ENCODE measurements at regions not wholly inside any gene's neighbourhood (a gene's known extent, or its start where the extent isn't known, plus 50 kb on each side); places are given as distances from the start of the nearest gene placed in this dataset.

DNA sequence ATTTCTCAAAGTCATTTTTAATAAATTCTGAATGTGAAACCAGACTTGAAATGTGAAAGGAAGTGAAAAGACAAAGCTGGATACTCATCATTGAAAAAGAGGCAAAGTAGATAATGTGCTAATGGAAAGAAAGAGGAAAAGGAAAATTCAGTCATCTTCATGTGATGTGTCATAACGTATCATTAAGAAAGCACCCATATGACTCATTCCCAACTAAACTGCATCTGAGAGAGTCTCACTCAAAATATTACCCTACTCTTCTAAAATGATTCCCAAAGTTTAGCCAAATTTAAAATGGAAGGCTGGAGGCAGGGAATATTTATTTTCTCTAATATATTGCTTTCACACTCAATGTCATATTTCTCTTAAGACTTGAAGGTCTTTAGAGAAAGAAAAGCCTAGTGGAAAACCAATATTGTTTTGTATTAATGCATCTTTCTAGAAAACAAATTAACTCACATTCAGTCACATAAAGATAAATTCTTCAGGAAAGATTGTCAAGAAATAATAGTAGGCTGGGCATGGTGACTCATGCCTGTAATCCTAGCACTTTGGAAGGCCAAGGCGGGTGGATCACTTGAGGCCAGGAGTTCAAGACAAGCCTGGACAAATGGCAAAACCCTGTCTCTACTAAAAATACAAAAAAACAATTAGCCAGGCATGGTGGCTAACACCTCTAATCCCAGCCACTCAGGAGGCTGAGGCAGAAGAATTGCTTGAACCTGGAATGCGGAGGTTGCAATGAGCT is 129.9 kb downstream of the SLC30A10 start:
- FAIRE-seq: no peak

DNA sequence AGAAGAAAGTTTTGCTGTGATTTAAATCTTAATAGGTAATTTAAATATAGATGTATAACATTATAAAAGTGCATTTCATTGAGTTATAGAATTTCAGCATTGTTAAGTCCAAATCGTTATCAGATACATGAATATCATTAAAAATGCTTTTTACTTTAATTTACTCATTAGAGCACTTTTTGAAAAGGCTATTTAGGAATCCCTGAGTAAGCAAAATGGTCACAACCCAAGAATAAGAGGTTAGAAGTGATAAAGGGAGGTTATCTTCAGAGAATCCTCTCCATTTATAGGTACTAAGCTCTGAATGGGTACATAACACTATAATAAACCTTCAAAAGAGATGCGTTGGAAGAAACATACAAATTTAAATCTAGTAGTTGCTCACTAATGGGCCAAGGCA is 130.7 kb downstream of the SLC30A10 start:
- FAIRE-seq: no peak

DNA sequence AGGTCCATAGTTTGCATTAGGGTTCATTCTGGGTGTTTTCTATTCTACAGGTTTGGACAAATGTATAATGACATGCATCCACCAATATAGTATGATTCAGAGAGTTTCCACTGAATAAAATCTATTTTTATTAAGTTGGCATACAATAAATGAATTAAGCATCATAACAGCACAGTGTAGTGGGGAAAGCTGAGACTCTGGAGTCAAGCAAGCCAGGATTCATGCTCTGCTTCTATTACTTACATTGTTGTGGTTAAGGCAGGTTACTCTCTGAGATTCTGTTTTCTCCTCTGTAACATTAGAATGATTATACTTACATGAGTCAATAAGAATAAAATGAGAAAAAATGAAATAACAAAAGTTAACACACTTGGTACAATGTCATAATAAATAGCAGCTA is 131.3 kb downstream of the SLC30A10 start:
- FAIRE-seq: no peak

DNA sequence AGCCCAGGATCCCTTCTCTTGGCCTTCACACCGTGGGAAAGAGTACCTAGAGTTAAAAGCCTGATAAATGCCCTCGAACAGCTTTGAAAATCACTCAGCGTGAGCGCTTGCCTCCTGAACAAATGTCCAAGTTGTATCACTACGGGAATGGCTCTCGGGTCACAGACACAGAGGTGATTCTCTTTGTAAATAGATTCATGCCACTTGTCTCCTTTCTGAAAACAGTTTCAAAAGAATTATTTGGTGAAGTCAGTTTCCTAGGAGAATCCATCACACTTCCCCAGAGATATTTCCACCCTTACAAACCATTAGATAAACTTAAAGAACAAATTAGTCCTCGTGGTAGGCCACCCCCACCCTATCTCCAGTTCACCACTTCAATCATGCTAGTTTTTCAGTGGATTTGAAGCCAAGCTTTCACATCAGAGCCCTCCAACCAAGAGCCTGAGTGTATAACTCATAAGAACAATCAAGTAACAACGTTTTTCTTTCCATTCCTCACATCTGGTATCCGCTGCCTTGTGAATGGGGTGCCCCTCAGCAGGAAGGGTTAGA is 132.9 kb downstream of the SLC30A10 start:
- FAIRE-seq: no peak

DNA sequence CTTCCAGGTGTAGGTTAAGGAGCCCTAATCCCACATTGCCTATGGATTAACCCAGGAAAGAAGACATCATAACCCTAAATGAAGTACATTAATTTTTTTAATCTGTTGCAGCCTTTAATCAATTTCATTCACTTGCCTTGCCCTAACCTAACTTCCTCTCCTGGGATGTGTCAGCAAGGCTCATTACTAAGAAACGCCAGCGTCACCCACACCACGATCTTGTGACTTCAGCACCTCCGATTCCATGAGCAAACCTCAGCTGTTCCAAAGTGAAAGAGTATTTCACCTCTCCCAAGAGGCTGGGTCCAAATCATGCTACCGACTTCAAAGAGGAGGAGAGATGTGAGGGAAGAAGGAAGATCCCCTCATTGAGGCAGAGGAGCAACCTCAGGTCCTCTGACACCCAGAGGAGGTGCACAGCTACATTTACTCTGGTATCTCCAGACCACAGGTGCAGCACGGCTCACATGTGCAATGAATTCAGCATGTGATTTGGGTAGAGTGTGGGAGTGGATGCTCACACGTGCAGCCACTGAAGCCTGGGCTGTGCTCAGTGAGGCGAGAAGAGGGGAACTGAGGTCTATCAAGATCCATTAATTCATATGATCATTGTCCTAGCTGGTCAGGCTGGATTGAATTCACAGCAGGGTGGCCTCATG is 134.1 kb downstream of the SLC30A10 start:
- no peak for FAIRE-seq

DNA sequence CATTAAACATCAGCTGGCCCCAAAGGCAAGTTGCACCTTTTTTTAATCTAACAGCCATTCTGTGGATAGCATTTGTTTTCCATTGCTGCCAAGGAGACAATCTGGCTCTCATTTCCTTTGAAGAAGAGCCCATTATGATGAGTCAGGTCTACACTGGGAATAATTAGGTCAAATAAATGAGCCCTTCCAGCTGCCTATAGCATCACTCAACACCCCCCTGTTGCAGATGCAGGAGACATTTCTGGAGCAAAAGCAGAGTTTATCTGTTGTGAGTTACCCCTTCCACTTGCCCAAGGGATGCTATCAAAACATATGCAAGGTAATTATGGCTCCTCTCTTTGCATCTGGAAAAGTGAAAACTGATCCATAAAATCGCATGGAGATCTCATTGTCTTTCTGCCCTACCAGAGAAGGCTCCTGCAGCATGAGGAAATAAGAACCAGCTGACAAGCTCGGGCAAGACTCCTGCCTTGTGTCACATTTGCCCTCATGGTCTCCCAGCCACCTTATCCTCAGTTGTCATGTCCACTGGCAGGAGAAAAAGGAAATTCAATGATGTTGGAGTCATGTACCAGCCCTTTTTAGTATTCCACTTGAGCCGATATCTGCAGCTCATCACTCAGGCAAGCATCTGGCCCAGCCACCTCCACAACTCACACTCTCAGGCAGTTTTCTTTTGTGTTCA is 135.9 kb downstream of the SLC30A10 start:
- FAIRE-seq: no peak

DNA sequence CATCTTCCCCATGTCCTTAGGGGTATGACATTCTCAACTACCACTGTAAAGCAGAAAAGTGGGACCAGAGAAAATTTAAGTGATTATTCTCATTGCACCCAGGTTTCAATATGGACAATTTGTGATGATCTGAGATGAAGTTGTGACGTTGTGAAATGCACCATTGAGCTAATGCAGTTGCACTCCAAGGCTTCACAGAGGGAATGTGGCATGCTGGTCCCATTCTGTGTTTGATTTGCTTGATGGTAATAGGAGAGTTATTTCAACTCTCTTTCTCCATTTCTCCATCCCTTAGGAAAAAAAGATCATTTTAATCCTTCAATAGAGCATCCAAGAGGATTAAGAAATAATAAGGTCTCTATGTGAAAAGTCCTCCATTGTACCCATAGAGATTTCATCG is 136.6 kb downstream of the SLC30A10 start:
- no peak for FAIRE-seq

DNA sequence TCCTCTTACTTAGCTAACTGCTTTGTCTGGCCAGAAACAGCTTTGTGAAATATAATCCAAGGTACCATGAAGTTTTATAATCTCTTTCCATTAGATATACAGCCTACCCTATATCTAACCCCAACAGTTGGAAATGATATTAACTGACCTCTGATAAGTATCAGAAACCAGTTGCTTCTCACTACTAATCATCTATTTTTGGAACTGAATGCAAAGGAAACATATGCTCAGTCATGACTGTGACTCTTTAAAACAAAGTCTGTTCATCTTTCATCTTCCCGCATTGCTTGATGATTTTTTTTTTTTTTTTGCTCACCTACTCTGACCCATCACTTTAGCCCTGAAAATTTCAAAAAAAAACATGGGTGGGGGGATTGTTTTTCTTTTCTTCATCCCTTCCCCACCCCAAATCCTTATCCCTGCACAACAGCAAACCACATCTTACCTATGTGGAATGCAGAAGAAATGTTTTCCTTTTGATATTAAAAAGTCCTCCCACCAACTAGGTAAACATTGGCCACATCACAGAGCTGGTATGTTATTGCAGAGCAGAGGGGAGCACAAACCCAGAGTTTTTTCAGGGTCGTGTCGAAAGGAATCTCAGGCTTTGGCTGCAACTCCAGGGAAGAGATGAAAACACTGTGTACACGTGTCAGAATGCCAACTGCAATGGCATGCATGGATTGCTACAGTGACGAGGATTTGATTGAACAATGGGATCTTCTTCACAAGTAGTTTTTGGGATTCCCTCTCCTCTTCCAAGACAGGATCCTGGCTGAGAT is 137.3 kb downstream of the SLC30A10 start:
- FAIRE-seq: no peak

DNA sequence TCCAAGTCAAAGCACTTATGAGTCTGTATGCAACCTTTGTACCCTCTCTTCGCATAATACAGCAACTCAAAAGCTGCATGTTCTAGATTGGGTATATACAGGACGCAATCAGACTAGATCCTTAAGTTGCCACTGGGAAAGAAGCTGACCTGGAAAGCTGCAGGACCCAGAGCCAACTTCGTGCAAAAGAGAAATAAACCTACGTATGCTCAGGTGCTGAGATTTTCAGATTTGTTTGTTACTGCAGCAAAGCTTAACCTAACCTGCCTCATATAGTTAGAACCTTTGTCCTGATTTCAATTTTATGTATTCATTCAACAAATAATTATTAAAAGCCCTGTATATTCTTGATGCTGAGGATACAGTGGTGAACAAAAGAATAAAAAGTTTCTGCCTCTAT is 139.7 kb downstream of the SLC30A10 start:
- no peak for FAIRE-seq

DNA sequence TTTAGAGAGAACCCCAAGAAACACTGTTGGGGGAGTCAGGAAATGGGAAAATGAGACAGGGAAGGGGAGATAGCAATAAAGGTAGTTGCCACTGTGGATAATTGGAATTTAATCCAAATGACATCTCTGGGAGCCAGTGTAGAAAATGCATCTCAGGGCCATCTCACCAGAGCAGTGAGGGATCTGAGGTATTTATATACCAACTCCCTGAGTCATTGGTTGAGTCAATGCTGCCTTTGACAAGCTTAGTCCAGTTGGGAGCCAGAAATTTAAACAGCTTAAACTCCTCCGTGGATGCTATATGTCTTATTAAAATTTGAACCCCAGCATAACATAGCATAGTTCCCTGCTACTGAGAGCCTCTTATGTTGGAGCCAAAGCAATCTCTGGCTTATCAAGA is 140.3 kb downstream of the SLC30A10 start:
- FAIRE-seq: no peak

DNA sequence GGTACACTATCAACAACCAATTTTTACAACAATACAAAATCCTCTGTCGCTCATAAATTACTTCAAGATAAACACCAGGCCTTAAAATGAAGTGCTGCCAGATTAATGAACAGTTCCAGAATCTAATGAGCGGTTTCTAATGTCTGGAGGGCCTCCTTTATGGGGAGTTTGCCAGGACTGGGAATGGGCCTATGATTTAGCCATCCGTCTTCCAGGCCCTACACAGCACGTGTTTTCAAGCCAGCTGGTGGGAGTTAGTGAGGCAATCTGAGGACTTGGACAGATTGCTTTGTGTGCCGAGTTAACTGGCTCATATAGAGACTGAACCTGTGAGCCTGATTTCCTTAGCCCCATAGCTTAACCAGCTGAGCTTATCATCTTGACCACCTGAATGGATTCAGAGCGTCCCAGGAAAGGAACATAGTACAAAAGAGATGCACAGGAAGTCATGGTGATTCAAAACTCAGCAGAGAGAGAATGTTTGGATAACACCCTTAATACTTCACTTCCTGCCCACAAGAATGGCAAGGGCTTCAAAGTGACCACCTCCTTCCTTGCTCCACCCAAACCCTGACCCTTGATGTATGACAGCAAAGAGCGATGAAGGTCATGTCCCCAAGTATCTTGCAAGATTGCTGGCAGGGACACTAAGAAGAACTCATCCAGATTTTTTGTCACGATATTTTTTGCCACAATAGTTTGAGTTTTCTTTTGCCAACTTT is 143.5 kb downstream of the SLC30A10 start:
- FAIRE-seq: no peak

DNA sequence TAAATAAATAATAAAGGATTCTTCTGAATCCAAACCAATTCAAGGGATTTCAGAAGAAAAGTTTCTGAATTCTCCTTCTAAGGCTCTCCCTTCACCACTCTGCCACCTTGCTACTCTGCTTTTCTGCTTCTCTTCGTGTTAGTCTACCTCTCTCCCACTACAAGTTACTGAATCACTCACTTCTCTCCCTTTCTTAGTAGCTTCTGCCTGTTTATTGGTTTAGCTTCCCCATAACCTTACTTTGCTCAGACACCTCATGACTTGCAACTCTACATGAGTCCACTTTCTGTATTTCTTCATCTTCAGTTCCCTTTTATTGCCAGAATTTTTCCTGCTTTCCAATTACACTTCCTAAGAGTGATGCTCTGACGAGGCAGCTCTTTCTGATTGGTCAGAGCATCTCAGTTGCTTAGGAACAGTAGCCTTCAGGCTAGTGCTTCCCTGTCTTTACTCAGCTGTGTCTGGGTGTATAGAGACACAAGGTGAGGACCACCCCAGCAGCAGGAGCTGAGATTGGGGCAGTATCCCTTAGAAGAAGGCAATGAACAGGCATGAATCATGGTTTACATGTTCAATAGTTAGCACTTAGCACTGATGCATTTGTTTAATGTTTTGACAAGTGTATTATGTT is 144.6 kb downstream of the SLC30A10 start:
- FAIRE-seq: no peak

DNA sequence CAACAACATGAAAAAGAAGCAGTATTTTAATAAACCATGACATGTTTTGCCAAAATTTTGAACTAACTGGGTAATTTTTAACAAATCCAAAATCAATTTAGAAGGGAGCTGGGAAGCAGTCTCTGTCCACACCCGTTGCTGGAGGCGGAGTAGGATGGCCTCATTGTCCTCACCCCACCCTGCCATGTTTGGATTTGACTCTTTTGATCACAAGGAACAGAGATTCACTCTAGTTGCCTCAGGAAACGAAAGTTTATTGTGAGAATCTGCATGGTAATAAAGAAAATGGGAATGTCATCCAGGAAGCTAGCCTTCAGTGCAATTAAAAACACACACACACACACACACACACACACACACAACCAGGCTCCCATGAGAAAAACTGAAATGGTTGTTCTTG is 145.4 kb downstream of the SLC30A10 start:
- no peak for FAIRE-seq

DNA sequence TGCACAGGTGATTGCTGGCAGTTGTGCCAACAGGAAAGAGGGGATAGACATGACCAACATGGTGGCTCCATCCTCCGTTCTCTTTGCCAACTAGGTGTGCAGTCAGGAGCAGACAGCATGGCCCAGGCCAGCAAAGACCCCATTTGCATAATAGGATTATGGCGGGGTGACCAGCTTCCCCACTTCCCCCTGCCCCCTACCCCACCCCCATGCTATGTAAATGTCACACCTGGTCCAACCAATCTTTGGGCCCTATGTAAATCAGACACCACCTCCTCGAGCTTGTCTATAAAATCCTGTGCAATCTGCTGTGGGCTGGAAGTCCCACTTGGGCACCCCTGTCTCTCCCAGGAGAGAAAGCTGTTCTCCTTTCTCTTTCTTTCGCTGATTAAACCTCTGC is 146.0 kb downstream of the SLC30A10 start:
- FAIRE-seq: no peak

DNA sequence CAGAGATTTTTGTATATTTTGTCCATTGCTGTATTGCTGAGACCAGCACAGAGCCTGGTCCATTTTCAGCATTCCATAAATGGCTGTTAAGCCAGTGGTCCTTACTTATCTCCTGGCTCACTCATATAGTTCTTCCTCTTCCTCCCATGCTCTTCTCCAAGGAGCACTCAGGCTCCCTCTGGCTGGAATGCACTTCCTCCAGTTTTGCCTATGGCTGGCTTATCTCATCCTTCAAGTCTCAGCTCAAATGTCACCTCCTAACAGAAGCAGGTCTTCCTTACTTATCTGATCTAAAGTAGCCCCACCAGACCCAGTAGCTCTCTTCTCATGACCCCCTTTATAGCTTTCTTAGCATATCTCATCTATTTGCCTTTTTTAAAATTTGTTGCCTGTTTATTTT is 146.9 kb downstream of the SLC30A10 start:
- FAIRE-seq: no peak

DNA sequence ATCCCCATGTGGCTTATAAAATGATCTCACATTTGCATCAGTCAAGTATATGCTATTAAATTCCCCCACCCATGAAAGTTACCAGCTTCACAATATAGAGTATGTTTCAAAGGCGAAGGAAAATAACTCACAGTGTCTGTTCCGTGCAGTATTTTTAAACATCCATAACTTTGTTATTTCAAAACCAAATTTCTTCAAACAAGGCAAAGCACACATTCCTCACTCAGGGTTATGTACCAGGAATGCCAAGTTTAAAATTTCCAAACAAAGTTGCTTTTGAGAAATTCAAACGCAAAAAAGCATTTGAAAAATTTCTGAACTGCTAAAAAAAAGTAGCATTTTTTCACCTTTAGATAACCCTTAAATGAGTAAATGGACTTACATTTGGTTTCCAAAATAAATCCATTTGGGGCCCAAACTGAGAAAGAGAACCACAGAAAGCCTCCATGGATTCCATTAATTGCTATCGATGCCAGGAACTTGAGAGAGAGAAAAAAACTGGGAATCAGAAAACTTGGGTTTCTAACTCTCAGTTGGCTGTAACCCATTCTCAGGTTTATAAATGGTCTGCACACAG is 149.5 kb downstream of the SLC30A10 start:
- FAIRE-seq: no peak

DNA sequence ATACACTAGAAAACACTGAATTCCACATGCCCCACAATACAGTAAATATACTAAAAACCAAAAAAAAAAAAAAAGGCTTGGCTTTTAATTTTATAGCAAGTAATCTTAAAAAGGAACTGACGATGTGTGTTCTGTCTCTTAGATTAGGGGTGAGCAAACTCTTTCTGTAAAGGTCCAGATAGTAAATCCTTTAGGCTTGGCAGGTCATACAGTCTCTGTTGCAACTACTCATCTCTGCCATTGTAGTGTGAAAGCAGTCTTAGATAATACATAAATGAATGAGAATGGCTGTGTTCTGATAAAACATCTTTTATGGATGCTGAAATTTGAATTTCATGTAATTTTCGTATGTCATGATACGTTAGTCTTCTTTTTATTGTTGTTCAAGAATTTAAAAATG is 150.2 kb downstream of the SLC30A10 start:
- no peak for FAIRE-seq

DNA sequence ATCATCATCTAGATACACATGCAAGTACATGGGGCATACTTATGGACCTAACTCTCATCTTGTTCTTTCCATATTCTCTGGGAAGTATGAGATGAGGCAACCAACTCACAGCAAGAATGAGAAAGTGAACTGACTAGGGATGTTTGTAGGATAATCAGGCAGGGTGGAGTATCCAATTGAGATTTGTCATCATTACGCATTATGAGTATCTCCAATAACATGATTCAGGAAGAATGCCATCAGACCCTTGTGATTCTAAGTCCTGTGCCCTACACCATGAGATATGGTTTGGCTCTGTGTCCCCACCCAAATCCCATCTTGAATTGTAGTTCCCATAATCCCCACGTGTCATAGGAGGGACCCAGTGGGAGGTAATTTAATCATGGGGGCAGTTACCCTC is 154.0 kb downstream of the SLC30A10 start:
- FAIRE-seq: no peak

DNA sequence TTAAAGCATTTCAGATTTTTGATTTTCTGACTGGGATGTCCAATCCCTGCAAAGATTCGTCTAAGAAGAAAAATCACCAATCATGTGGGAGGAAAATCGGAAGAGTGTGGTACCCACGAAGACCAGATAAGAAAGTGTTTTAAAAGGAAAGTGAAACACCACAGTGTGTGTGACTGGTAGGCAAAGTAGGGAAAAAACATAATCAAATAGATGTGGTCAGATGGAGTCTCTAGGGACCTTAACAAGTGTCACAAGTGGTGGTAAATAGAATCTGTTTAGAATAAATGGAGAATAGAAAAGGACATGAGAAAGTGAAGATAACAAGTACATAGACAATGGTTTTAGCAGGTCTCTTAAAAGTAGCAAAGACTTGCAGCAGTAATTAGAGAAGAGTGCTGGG is 154.6 kb downstream of the SLC30A10 start:
- no peak for FAIRE-seq

DNA sequence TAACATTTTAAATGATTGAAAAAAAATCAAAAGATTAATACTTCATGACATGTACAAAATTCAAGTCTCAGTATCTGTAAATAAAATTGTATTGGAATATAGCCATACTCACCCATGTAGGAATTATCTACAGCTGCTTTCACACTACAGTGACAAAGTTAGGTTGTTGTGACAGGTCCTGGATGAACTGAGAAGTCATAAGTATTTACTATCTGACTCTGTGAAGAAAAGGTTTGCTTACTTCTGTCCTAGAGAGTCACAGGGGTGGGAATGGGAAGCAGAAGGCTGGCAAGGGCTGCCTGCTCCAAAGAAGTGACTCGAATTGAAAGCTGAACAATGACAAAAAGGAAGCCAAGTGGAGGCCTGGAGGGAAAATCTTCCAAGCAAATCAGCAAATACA is 155.2 kb downstream of the SLC30A10 start:
- no peak for FAIRE-seq

DNA sequence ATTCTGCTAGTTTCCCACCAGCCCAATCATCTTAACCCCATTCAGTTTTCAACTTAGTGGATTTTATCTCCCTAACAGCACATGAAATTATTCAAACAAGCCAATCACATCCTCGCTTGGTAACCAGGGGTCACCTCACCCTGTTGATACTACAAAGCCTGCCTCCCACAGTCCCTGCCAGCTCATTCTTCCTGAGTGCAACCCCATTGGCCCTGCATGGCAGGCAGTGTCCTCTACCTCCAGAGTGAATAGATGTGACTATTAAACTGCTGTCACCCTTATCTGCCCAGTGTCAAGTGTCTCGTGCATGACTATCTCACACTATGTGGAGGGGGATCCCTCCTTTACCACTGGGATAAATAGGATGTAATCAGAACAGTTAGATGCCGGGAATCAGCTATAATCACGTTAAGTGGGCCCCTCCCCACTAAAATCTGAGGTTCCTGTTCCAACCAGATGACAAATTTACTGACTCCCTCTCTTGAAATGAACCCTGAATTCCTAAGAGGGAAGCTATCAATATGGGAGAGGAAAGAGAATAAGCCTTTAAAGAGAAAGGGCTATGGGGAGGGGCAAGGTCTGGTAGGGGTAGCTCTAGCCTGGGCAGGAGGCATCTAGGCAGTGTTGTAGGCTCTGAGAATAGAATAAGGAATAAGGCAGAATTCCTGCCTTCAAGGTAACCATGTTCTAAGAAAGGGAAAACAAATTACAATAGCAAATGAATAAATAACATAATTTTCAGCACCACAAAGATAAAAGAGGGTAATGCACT is 155.9 kb downstream of the SLC30A10 start:
- no peak for FAIRE-seq
